ENCODE measurements at regions not wholly inside any gene's neighbourhood (a gene's known extent, or its start where the extent isn't known, plus 50 kb on each side); places are given as distances from the start of the nearest gene placed in this dataset.

DNA sequence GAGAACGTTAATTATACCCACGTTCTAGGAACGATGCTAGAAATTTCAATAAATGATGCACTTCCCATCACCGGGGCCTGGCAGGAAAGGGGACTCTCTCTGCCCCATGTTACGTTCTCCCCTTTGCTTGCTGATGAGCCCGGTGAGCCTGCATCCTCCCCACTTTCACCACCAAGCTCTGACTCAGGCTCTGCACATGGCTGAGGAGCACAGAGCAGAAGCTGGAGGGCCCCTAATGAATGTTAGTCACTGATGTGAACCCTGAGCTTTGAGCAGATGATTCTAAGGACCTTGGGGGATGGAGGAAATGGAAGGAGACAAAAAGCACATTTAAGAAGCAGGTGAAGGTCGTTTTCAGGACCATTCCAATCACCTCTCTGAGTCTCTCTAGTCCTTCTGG lies 468.2 kb upstream of the ARID1B start:
- TF ChIP-seq, protein P1, sequence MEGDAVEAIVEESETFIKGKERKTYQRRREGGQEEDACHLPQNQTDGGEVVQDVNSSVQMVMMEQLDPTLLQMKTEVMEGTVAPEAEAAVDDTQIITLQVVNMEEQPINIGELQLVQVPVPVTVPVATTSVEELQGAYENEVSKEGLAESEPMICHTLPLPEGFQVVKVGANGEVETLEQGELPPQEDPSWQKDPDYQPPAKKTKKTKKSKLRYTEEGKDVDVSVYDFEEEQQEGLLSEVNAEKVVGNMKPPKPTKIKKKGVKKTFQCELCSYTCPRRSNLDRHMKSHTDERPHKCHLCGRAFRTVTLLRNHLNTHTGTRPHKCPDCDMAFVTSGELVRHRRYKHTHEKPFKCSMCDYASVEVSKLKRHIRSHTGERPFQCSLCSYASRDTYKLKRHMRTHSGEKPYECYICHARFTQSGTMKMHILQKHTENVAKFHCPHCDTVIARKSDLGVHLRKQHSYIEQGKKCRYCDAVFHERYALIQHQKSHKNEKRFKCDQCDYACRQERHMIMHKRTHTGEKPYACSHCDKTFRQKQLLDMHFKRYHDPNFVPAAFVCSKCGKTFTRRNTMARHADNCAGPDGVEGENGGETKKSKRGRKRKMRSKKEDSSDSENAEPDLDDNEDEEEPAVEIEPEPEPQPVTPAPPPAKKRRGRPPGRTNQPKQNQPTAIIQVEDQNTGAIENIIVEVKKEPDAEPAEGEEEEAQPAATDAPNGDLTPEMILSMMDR (conservative IDR thresholded peaks at IDR 0.05 in 1 of 2, IDR thresholded peaks at IDR 0.05 in 1 of 2; ENCODE audit: extremely low read depth in 1 of 2, insufficient read depth in 1 of 2, low read depth in 1 of 2, low read length in 2 of 2) = no peak
- no peak for TF ChIP-seq EZH2 (IDR thresholded peaks at IDR 0.05; ENCODE audit: borderline replicate concordance, low read length)

All from mammary epithelial cell (primary cell).